Right forelimb (tissue), 1 donor: ENCODE measurements at regions not wholly inside any gene's neighbourhood (a gene's known extent, or its start where the extent isn't known, plus 50 kb on each side); places are given as distances from the start of the nearest gene placed in this dataset.
"Not testable (repeated sequence)": the region's sequence is repeated elsewhere in the genome, so short reads cannot be mapped to it uniquely, and the experiment has no call there.

ENCODE experiments used
- DNase-seq: peaks from one replicate; pipeline ENCODE4 v3.0.0-alpha.2; 2018

DNA sequence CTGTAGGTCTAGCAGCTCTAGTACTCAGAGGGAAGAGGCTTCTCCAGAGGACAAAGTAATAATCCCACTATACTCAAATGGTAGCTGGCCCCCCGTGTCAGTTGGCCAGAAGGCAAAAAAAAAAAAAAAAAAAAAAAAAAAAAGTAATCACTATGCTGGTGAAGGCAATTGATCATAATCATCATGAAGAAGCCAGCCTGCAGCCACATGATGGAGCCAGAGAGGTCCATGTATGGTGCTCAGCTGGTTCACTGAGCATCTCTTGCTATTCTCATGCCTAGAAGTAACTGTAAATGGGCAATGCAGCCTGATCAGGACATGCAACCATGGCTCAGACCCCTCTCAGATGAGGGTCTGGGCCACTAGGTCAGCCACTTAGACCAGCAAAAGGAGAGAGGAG, 378.8 kb downstream of the MED13L start:
- no peak for DNase-seq

DNA sequence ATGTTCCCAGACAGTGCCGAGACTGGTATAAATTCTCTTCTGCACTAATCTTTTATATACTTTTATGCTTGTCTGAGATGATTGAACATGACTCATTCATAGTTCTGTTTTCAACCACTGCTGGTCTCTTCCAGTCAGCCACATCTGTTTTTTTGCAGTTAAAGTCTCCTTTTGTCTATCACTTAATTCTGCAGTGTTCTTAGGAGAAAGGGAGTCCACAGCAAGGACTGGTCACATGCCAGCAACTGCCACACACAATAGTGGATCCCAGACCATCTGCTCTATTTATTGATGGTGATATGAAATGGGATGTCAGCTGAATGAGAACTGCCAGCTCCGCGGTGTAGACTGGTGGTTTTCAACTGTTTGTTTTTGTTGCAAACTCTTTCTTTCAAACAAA, 379.8 kb downstream of the MED13L start:
- DNase-seq: no peak

DNA sequence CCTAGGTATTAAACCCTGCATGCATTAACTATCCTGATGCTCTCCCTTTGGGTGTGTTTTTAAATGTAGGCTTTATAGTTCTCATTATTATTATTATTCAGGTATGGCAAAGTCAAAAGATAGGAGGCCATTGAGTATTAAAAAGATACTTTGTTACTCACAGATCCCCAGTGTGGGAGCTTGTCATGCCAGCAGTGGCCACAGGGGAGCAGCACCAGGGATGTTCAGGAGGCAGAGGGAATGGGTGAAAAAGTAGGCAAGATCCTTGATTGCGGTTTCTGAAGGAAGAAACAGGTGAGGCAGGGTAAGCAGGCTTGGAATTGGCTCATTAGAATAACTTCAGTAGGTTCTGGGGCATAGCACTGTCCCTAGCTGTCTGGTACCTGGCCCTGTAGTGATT, 382.2 kb downstream of the MED13L start:
- DNase-seq: no peak

DNA sequence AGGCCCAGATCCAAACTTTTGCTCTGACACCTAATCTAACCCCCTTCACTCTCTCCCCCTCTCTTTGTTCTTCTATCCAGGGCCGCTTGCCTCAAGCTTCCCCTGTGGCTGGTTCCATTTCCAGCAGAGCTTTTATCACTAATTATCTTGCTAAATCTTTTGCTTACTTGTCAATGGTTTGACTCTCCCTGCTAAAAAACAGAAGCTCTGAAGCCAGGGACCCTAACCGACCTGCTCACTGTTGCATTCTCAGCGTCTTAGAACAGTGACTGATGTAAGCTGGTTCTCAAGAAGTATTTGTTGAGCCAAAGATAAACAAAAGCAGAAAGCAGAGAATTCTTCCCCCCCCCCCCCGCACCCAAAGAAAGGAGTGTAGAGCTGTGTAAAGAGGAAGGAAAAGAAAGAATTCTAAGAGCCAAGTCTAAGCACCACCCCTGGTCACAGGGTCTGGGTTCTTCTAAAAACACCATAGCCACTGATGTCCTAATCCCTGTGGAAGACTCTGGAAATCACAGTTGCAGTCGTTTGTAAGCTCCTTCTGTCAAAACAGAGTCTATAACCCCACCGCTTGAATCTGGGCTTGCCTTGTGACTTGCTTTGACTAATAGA, 385.8 kb downstream of the MED13L start:
- no peak for DNase-seq

DNA sequence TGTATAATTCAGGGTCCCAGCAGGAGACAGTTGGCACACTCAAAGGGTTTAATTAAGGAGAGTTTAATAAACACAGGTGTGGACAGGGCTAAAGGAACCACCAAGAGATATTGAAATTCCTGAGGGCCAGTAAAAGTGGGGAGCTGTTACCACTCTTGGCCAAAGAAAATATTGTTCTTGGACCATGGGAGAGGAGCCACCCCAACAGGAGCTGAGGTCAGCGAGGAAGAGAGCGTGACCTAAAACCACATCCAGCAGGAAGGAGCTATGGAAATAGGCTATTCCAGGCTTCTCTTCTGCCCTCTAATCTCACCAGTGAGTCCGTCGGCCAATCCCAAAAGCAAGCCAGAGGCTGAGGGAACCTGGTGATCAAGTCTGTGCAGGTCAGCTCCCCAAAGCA, 390.8 kb downstream of the MED13L start:
- no peak for DNase-seq

DNA sequence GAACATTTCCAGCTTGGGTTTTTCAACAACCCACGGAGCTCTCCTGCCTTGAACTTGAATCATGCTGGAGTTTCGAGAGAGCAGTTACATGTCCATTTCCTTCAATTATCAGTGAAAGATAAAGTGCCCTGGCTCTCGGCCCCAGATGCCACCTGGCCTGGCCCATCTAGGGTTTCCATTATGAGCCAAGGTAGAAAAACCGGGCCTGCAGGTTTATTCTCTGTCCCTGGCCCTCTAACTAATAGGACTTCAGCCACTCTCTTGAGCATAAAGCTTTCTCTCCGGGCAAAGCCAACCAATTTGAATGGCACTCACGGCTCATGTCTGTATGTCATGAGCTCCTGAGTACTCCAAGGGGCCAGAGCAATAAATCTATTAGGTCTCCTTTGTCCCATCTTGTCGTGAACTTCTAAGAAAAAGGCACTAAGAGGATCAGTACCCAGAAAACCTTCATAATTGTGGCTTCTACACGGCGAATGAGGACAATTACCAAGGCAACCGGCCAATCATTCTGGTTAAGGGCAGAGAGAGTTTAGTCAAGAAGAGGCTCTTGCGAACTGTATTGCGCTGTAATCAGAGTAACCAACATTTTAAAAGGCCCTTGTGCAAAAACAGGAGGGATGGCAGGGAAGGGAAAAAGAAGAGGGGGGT, 392.3 kb downstream of the MED13L start:
- no peak for DNase-seq

DNA sequence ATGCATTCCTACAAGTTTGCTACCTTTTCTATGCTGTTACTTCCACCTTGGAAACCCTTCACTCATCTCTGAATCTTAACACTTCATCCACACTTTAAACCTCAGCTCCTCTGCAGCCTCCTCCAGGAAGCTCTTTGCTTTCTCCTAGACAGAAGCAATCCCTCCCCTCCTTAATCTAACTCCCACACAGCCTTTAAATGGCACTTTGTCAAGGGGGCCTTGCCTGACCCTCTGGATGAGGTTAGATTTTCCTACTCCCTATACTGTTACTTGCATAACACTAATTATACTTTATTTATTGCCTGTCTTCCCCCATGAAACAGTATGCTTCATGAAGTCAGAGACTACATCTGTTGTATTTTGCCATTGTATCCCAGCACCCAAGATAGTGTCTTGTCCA, 394.6 kb downstream of the MED13L start:
- no peak for DNase-seq

DNA sequence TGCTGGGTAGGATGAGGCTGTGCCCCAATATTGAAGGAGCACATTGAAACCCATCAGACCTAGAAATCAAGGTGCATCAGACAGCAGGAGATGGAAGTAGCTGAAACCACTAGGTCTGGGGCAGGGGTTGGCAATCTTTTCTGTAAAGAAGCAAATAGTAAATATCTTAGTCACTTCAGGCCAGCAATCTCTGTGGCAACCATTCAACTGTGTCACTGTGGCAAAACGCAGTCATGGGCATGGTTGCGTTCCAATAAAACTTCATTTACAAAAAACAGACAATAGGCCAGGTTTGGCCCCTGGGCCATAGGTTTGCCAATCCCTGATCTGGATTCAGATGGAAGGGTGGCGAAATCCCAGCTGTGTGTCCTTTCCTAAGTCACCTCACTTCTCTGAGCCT, 397.3 kb downstream of the MED13L start:
- DNase-seq: no peak

DNA sequence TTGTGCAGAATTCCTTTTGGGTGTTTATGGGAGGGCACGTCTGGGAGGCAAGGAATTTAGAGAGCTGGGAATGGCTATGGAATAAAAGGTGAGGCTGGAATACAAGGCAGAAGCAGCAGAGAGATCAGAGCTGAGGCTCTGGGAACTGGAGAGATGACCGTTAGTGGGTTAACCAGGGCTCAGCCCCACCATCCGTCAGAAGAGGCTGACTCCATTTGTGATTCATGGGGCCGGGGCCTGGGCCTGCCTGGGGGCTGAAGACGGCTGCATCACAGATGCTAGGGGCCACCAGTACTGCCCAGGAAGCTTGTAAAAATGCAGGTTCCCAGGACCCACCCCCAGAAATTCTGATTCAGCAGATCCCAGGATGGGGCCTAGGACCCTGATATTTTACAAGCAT, 398.1 kb downstream of the MED13L start:
- no peak for DNase-seq

DNA sequence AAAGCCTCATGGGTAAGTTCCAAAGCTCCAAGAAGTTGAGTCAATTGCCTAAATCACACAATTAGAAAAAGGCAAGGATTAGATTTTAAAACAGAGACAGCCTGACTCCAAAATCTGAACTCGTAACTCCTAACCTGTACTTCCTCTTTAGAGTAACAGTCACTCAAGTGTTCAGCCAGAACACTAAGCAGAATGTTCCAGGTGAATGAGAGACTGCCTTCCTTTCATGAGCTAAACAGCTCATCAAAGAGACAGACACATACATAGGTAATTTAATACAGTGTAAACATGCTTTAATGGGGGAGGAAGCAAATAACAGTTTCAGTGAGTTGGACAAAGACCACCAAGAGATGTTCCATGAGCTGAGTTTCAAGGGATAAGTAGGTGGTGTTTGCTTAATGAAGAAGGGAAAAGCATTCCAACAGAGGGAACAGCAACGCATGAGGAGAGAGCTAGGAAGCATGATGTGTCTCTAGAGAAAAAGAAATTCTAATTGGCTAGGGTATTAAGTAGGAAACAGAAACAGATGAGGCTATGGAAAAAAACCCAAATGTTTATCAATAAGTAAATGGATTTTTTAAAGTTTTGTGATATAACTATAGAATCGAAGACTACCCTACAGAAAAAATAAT, 403.9 kb downstream of the MED13L start:
- no peak for DNase-seq

DNA sequence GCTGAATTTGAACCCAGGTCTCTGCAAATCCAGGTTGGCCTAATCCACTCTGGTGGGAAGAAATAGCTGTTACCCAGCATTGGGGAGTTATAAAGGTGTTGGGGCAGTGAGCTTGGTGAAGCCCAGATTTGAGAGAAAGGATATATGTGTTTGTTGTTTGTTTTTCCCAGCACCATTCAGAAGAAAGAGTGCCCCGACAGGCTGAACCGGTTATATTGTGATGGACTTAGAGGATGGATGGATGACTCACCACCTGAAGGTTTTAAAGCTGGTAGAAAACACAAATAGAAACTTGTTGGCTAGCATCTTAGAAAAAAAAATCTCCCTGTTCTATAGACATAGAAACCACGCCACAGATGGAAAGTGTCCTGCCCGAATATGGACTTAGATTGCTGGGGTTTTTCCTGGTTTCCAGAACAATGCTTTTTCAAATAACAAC, 404.6 kb downstream of the MED13L start:
- no peak for DNase-seq

DNA sequence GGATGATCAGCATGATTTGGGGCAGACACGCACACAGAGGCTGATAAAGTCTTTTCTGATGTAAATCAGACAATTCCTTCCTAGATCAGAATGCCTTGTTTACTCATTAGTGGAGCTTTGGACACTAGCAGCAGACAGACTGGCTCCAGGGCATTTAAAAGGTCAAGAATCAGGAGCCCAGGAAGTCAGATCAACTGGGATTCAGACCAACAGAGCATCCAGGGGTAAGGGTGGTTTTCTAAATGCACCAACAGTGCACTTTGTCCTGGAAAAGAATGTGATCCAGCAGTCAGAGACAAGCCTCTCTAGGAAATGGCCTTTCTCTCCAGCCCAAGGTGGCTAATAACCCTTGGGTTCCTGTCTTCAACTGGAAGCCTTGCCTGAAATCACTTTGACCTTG, 405.3 kb downstream of the MED13L start:
- DNase-seq: no peak

DNA sequence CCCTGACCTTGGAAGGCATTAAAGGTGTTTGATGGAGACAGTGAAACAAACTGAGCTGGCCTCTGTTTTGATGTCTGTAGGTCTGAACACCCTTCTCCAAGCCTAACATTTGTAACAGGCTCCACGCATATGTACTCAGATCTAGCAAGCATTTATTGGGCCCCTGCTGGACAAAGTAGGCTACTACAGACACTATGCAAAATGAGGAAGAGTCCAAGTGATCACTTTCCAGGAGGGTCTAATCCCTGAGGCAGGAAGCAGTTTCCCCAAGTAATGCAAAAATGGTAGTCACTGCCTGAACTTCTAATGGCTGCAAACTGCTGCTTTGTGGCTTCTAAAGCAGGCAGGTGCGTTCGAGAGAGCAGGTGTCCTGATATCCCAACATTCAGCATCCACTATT, 405.8 kb downstream of the MED13L start:
- no peak for DNase-seq

DNA sequence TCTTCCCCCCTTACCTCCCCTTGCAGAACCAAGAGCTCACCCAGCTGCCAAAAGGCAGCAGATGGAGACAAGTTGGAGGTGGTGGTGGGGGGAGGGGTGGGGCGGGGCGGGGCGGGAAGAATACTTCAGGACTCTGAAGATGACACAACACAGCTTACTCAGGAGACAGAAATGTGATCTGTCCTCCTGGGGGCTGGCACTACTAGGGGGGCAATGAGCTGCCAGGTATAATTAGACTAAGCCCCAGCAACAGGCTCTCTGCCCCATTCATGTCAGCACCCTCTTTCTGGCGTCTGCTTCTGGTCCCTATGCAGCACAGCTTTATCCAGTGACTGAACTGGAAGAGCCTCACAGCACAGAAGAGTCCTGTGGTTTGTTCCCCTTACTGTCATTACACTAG, 407.0 kb downstream of the MED13L start:
- DNase-seq: no peak

DNA sequence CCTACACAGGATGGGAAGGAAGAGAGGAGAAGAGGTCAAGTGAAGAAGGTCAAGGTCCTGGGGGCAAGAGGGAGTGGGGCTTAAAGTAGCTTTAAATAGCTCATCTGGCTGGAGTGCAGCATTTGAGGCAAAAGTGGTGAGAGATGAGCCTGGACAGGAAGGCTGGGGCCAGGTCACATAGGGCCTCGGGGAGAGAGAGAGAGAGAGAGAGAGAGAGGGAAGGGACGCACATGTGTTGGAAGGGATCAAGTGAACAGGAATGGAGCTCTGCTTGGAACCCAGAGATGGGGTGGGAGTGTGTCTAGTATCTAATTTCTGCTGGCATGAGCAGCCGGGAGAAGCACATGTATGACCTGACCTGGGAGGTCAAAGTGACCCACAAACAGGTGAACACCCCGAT, 407.5 kb downstream of the MED13L start:
- DNase-seq: no peak

DNA sequence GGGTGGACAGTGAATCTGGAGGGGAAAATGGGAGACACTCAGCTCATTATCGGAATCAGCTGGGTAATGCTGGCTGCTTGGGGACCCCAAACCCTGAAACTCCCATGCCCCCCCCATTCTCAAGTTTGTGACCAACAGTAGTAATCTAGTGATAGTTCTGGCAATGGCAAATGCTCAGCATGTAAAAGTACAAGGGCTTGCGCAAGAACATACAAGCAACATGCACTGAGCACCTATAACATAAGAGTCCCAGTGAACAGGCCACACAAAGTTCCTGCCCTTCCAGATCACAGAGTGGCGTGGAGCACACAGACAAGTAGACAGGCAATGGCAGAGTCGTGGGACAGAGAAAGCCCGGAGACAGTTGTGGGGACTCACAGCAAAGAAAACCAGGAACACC, 407.9 kb downstream of the MED13L start:
- DNase-seq: no peak

DNA sequence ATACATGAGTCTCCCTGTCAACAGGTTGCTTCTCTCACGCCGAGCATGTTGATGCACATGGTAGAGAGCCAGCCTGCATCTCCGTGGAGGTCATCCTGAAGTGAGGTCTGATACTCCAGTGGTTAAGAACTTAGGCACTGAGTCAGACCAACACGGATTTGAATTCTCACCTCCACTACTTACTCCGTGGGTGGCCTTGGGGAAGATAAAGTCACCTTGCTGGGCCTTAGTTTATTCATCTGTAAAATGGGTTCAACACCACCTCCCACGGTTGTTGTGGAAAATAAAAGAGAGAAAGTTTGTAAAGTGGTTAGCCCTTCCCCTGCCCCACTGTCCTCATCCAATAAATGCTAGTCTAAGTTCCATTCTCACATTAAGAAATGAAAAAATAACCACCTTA, 408.9 kb downstream of the MED13L start:
- DNase-seq: no peak

DNA sequence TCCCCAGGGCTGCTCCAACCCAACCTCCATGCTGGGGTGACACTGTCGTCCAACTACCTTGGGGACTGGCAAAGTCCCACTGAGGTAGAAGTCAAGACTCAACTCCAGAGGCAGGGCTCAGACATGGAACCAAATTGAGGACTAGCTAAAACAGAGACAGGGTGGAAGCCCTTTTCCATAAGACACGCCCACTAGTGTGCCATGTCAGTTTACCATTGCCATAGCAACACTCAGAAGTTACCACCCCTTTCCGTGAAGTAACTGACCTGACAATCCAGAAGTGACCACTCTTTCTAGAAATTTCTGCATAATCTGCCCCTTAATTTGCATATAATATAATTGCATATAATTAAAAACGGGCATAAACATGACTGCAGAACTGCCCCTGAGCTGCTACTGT, 409.6 kb downstream of the MED13L start:
- no peak for DNase-seq

DNA sequence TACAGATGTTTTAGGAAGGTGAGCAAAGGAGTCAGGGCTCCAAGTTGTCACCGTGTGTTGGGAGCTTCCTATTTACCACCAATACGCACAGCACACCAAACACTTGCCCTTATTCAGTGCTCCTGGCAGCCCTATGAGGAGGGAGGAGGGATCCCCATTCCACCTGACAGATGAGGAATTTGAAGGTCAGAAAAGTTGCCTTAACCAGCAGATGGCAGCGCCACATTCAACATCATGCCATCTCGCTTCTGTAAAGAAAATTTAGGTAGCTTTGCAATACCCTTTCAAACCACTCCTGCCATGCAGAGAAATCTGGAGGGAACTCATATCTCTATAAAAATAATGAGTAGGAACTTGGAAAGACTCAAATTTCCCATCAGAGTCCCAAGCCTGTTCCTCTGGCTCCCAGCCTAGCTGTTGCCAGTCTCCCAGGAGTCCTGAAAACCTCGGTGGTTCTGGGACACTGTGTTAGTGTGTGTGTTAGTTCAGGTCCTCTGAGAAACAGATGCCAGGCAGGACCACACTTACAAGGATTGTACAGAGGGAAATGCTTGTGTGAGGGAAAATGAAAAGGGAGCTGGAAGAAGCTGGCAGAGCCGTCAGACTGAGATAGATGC, 410.5 kb downstream of the MED13L start:
- DNase-seq: no peak

DNA sequence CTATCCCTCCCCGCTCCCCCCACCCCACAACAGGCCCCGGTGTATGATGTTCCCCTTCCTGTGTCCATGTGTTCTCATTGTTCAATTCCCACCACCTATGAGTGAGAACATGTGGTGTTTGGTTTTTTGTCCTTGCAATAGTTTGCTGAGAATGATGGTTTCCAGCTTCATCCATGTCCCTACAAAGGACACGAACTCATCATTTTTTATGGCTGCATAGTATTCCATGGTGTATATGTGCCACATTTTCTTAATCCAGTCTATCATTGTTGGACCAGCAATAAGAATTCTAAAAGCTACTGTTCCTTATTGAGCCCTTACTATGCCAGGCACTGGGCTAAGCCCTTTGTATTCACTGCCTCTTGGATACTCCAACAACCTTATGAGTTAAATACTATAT, 411.2 kb downstream of the MED13L start:
- DNase-seq: not testable (repeated sequence)

DNA sequence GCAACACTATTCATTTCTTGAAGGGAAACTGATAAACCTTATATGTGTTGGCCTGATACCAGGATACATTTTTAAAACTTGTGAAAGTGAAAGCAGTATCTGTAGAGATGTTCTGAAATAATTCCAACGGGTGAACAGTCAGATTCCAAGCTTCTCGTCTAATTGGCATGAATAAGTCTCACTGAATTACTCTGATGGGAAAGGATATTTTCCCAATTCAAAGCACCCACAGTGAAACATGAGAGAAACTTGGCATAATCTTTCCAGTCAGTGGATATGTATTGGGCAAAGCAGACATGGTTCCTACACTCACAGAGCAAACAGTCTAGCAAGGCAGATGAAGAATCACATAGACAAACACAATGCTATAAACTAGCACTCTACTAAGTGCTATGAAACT, 413.1 kb downstream of the MED13L start:
- DNase-seq: no peak

DNA sequence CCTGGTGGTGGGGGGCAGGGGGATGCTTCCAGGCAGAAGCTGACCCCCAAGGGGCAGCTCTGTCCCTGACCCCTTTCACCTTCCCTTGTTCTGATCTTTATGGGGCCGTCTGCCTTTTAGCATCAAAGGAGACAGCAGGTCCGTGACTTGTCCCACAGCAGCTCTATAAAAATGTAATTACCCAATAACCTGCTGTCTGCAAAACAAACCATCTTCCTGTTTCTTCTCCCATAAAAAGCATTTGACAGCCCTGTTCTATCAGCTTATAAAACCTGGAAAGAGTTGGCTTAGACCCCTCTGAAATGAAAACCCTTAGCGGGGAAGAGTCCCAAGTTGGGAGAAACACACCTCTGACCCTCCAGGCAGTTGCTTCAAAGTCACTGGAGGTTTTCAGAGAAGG, 416.9 kb downstream of the MED13L start:
- DNase-seq: no peak

DNA sequence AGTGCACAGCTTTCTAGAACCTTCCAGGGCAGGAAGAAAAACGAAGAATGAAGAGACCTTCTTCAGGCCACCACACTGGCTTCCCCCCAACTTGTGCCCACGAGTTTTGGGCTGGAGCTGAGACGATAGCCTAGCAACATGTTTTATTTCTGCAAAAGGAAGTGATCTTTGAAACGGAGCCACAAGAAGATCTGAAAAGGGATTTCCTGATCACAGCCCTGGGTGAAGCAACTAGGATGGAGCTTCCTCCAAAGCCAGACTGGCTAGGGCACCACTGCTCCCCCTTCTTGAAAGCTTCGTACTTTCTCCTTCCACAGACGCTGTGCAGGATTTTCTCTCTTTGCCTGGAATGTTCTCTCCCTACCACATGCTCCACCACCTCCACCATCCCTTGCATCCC, 418.3 kb downstream of the MED13L start:
- DNase-seq: no peak

DNA sequence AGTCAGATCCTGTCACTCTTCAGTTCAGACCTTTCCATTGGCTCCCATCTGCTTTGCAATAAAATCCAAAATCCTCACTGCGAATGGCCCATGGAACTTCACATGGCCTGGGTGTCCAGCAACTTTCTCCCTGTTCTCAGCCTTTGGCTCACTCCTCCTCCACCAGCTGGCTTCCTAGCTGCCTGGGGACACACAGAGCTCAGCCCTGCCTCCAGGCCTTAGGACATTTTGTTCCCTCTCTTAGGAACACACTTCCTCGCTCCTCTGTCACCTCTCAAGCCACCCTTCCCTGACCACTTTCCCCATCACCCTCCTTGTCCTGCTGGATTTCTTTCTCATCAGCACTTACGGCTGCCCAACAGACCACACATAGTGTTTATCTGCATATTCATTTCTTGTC, 419.6 kb downstream of the MED13L start:
- no peak for DNase-seq
